MCF 10A (cell line): ENCODE measurements at regions not wholly inside any gene's neighbourhood (a gene's known extent, or its start where the extent isn't known, plus 50 kb on each side); places are given as distances from the start of the nearest gene placed in this dataset.

Experiments
- BruUV-seq: library from RNA; stranded (reverse); fragments of 400-500 nt; replicated peaks from 2 replicates; lab custom pipeline; 2021; lab: Mats Ljungman, UMichigan
- CTCF ChIA-PET: fragments of 300-600 bp; sonication (Branson Sonifier 250); formaldehyde crosslinking; extraction: SDS; loops from one replicate; lab custom pipeline; 2021; ENCODE audit warnings: antibody characterized with exemption, inconsistent platforms; lab: Yijun Ruan, JAX
- POLR2A ChIA-PET: fragments of 300-600, 350-650 bp; sonication (Branson Sonifier 250); formaldehyde crosslinking; extraction: SDS; loops from one replicate; lab custom pipeline; 2020; ENCODE audit warnings: antibody characterized with exemption, inconsistent platforms; lab: Yijun Ruan, JAX
- DNase-seq: peaks from one replicate; pipeline ENCODE4 v3.0.0-alpha.2; 2018; ENCODE audit not compliant: unreplicated experiment
- H3K27ac Mint-ChIP-seq: one replicate; pipeline ENCODE4 v1.8.0; 2022; ENCODE audit warnings: mild to moderate bottlenecking, low read depth, mixed read lengths; ENCODE audit not compliant: unreplicated experiment
- H3K27me3 Mint-ChIP-seq: one replicate; pipeline ENCODE4 v1.8.0; 2022; ENCODE audit warnings: mixed read lengths; ENCODE audit not compliant: insufficient read depth, unreplicated experiment
- H3K36me3 Mint-ChIP-seq: one replicate; pipeline ENCODE4 v1.8.0; 2022; ENCODE audit warnings: mild to moderate bottlenecking, moderate library complexity, mixed read lengths; ENCODE audit not compliant: insufficient read depth, unreplicated experiment
- H3K4me1 Mint-ChIP-seq: one replicate; pipeline ENCODE4 v1.8.0; 2022; ENCODE audit warnings: mixed read lengths; ENCODE audit not compliant: insufficient read depth, unreplicated experiment
- H3K4me3 Mint-ChIP-seq: one replicate; pipeline ENCODE4 v1.8.0; 2022; ENCODE audit warnings: mild to moderate bottlenecking, moderate library complexity, mixed read lengths; ENCODE audit not compliant: unreplicated experiment
- H3K9me3 Mint-ChIP-seq: one replicate; pipeline ENCODE4 v1.8.0; 2022; ENCODE audit warnings: mixed read lengths; ENCODE audit not compliant: unreplicated experiment
- intact Hi-C: fragments of 100-400 bp; cut with micrococcal nuclease; formaldehyde crosslinking; loops from 2 replicates; pipeline ENCODE4 v1.14.1; 2022
- TF ChIP-seq, protein P1 (sequence below): fragments of 200-600 bp; IDR thresholded peaks from one replicate; pipeline ENCODE4 v1.8.0; 2022; ENCODE audit warnings: antibody characterized with exemption, mild to moderate bottlenecking; ENCODE audit not compliant: unreplicated experiment

DNA sequence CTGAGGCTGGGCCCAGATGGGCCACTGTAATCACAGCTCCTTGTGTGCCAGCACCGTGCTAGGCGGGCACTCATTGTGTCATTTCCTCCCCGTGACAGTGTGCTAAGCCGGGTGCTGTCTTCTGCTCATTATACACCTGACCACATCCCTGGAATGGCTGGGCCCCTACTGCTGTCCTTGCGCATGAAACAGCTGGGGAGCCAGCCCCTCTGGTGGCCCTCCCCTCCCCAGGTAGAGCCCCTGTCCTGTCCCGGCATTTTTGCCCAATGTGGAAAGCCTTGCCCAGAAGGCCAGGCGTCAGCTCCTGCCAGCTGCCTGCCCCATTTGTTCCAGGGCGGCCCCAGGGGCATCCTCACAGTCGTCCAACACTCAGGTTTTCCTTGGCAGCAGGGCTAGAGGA is 107.4 kb upstream of the CASZ1 start:
- Mint-ChIP-seq H3K4me1 (peaks cover 33% of the 10 kb centered on the region), H3K9me3 (no peaks in the 10 kb centered on the region), H3K27me3 (no peaks in the 10 kb centered on the region), H3K4me3 (no peak overlapping the region), H3K27ac (no peak overlapping the region), H3K36me3 (peaks cover 7% of the 10 kb centered on the region)
- intact Hi-C loops, result loop anchor here (10.0 kb wide), 1 partner anchor 109 kb away; the partner anchor contains the start of gene CASZ1
- TF ChIP-seq, protein P1, sequence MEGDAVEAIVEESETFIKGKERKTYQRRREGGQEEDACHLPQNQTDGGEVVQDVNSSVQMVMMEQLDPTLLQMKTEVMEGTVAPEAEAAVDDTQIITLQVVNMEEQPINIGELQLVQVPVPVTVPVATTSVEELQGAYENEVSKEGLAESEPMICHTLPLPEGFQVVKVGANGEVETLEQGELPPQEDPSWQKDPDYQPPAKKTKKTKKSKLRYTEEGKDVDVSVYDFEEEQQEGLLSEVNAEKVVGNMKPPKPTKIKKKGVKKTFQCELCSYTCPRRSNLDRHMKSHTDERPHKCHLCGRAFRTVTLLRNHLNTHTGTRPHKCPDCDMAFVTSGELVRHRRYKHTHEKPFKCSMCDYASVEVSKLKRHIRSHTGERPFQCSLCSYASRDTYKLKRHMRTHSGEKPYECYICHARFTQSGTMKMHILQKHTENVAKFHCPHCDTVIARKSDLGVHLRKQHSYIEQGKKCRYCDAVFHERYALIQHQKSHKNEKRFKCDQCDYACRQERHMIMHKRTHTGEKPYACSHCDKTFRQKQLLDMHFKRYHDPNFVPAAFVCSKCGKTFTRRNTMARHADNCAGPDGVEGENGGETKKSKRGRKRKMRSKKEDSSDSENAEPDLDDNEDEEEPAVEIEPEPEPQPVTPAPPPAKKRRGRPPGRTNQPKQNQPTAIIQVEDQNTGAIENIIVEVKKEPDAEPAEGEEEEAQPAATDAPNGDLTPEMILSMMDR, result no peak
- CTCF ChIA-PET, result no interaction called here
- POLR2A ChIA-PET, result interaction anchor here (0.6 to 1.1 kb wide), 2 partner anchors 393 to 408 kb away, joined by 3 read pairs; no protein-coding TSS in a partner anchor
- no TSS peak for BruUV-seq
- no peak for DNase-seq

DNA sequence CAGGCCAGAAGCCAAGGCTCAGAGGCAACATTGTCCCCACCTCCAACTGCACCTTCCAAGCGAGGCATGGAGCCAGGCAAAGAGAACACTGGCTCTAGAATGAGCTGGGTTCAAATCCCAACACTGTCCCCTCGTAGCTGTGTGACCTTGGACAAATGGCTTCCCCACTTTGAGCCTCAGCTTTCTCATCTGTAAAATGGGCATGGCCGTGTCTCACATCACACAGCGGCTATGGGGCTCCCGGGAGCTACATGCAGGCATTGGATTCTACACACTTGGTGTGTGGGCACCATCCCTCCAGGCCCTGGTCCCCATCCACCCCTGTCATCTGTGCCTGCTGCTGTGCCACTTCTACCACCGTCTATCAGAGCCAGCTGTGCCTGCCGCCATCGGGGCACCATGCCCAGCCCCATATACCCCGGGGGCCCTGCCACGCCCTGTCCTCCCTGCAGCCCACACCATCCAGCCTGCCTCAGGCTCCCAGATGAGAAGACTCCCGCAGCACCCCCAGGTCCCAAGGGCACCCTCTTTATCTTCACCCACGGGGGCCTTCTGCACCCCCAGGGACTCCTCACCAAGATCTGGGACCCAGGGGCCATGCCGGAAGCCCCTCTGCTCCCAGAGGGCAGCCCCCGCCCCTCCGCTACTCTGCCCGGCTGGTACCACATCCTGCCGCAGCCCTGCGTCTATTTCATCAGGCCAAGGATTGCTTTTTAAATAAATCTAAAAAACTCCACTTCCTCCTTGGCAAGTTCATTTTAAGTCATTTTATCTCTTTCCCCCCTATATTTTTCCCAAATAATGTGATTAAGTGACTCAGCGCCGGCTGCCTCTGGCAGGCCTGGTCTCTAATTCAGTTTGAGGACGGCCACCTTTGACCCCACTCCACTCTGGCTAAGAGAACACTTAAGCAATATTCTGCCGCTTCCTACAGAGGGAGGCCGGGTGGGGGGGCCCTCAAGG is 107.8 kb upstream of the TARDBP start:
- peak overlapping the region; percentile 16 for H3K27ac Mint-ChIP-seq
- BruUV-seq, result no TSS peak
- H3K4me3 Mint-ChIP-seq, result no peak overlapping the region
- peaks cover 7% of the 10 kb centered on the region for H3K36me3 Mint-ChIP-seq
- peaks cover 25% of the 10 kb centered on the region for H3K4me1 Mint-ChIP-seq
- CTCF ChIA-PET, result interaction anchor here (0.6 to 0.7 kb wide), 3 partner anchors 12 to 447 kb away, joined by 3 read pairs; no protein-coding TSS in a partner anchor
- H3K9me3 Mint-ChIP-seq, result no peaks in the 10 kb centered on the region
- no peaks in the 10 kb centered on the region for H3K27me3 Mint-ChIP-seq
- TF ChIP-seq, protein P1, result no peak
- DNase-seq, result no peak
- POLR2A ChIA-PET, result interaction anchor here (1.1 kb wide), 1 partner anchor 409 kb away, joined by 3 read pairs; no protein-coding TSS in a partner anchor
- intact Hi-C loops, result loop anchor here (10.0 kb wide), 1 partner anchor 110 kb away; the partner anchor contains the start of gene CASZ1

DNA sequence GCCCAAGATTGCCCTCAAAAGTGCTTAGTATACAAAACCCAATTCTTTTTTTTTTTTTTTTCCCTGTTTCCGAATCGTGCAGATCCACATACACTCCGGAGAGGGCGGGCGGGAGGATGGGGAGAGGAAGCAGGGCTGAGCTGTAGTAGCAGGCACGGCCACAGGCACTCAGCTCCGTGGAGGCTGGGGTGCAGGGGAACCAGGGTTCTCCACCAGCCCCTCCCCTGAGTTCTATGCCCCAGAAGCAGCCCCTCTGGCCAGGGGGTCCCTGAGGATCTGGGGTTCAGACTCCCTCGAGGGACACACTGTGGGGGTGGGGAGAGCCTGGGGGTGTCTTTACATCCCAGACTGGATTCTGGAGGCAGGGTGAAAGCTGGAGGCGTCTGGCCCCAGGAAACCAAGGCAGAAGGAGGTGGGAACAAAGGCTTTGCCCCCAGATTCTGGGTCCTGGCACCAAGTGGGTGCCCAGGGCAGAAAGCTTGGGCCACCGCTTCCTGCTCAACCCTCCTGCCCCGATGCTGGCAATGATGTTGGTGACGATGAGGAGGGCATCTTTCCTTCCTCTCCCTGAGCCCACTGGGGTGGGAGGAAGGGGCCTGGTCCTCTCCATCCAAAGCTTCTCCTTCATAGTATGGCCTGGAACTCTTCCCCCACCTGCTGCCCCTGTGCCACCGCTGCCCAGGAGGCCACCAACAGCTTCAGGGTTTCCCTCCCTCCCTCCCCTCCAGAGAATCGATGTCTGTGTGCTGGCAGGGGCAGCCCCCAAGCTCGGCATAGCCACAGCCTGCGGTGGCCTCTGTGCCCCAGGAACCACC is 106.4 kb upstream of the TARDBP start:
- intact Hi-C loops, result loop anchor here (10.0 kb wide), 1 partner anchor 111 kb away; the partner anchor contains the start of gene CASZ1
- H3K4me3 Mint-ChIP-seq, result no peak overlapping the region
- H3K9me3 Mint-ChIP-seq, result no peaks in the 10 kb centered on the region
- no TSS peak for BruUV-seq
- peaks cover 3% of the 10 kb centered on the region for H3K36me3 Mint-ChIP-seq
- TF ChIP-seq, protein P1, result no peak
- DNase-seq, result no peak
- H3K27me3 Mint-ChIP-seq, result no peaks in the 10 kb centered on the region
- ChIA-PET CTCF (interaction anchor here (0.6 to 1.0 kb wide), 2 partner anchors 11 to 36 kb away, joined by 3 to 4 read pairs; no protein-coding TSS in a partner anchor), POLR2A (no interaction called here)
- peaks cover 17% of the 10 kb centered on the region for H3K4me1 Mint-ChIP-seq
- H3K27ac Mint-ChIP-seq, result no peak overlapping the region
